ENCODE measurements at regions not wholly inside any gene's neighbourhood (a gene's known extent, or its start where the extent isn't known, plus 50 kb on each side); places are given as distances from the start of the nearest gene placed in this dataset.

GRCh38 chr4:135368831-135369230, 1167.2 kb upstream of the PABPC4L start:
- TF ChIP-seq CTCF (conservative IDR thresholded peaks at IDR 0.05) (no peak), ZFX (IDR thresholded peaks at IDR 0.05) (no peak)
